ENCODE measurements at regions not wholly inside any gene's neighbourhood (a gene's known extent, or its start where the extent isn't known, plus 50 kb on each side); places are given as distances from the start of the nearest gene placed in this dataset.
A peak's percentile ranks its signal among the peaks of the same experiment; 100 is the strongest.
"Not testable (repeated sequence)": the region's sequence is repeated elsewhere in the genome, so short reads cannot be mapped to it uniquely, and the experiment has no call there.

GRCh38 chr12:85425349-85425612, 145.3 kb downstream of the ALX1 start:
- no peak for DNase-seq (ENCODE audit: low read depth)

- no peak for DNase-seq (ENCODE audit: low read depth)
Observed at GRCh38 chr12:85425926-85426325, 145.9 kb downstream of the ALX1 start.

GRCh38 chr12:85433148-85433547, 153.1 kb downstream of the ALX1 start:
- not testable (repeated sequence) for DNase-seq (ENCODE audit: low read depth)

- no peak for DNase-seq (ENCODE audit: low read depth)
Observed at GRCh38 chr12:85440271-85440670, 160.3 kb downstream of the ALX1 start.

- DNase-seq (ENCODE audit: low read depth), result no peak
Observed at GRCh38 chr12:85441025-85441424, 161.0 kb downstream of the ALX1 start.

- peak; percentile 5 for DNase-seq (ENCODE audit: low read depth)
Observed at GRCh38 chr12:85441741-85442140, 161.7 kb downstream of the ALX1 start.

GRCh38 chr12:85445060-85445938, 165.3 kb downstream of the ALX1 start:
- no peak for DNase-seq (ENCODE audit: low read depth)

- no peak for DNase-seq (ENCODE audit: low read depth)
Observed at GRCh38 chr12:85448031-85448430, 168.0 kb downstream of the ALX1 start.

GRCh38 chr12:85448548-85449139, 168.6 kb downstream of the ALX1 start:
- peak; percentile 8 for DNase-seq (ENCODE audit: low read depth)

- DNase-seq (ENCODE audit: low read depth), result no peak
Observed at GRCh38 chr12:85457016-85457415, 177.0 kb downstream of the ALX1 start.

- DNase-seq (ENCODE audit: low read depth), result no peak
Observed at GRCh38 chr12:85461127-85461526, 181.1 kb downstream of the ALX1 start.

- no peak for DNase-seq (ENCODE audit: low read depth)
Observed at GRCh38 chr12:85462888-85463287, 182.9 kb downstream of the ALX1 start.

- no peak for DNase-seq (ENCODE audit: low read depth)
Observed at GRCh38 chr12:85466890-85467289, 186.9 kb downstream of the ALX1 start.

GRCh38 chr12:85468356-85469157, 188.5 kb downstream of the ALX1 start:
- peak; percentile 40 for DNase-seq (ENCODE audit: low read depth)

GRCh38 chr12:85469158-85470086, 189.4 kb downstream of the ALX1 start:
- DNase-seq (ENCODE audit: low read depth), result peak; percentile 28

GRCh38 chr12:85475277-85475676, 195.3 kb downstream of the ALX1 start:
- not testable (repeated sequence) for DNase-seq (ENCODE audit: low read depth)

- no peak for DNase-seq (ENCODE audit: low read depth)
Observed at GRCh38 chr12:85476756-85477155, 196.7 kb downstream of the ALX1 start.

GRCh38 chr12:85484387-85484786, 204.4 kb downstream of the ALX1 start:
- no peak for DNase-seq (ENCODE audit: low read depth)

- DNase-seq (ENCODE audit: low read depth), result no peak
Observed at GRCh38 chr12:85489194-85489593, 209.2 kb downstream of the ALX1 start.

GRCh38 chr12:85504164-85504563, 224.1 kb downstream of the ALX1 start:
- DNase-seq (ENCODE audit: low read depth), result no peak

- no peak for DNase-seq (ENCODE audit: low read depth)
Observed at GRCh38 chr12:85504624-85505023, 224.6 kb downstream of the ALX1 start.

GRCh38 chr12:85507456-85507855, 227.4 kb downstream of the ALX1 start:
- DNase-seq (ENCODE audit: low read depth), result no peak

Data from RPMI7951 (cell line).